H1 (cell line): ENCODE measurements at regions not wholly inside any gene's neighbourhood (a gene's known extent, or its start where the extent isn't known, plus 50 kb on each side); places are given as distances from the start of the nearest gene placed in this dataset.

Source experiments
- CTCF ChIA-PET: fragments of 300-600 bp; sonication (Branson Sonifier 250); formaldehyde crosslinking; loops from one replicate; lab custom pipeline; 2021; ENCODE audit not compliant: partially characterized antibody; lab: Charles Lee
- POLR2A ChIA-PET: fragments of 300-600 bp; sonication (Branson Sonifier 250); formaldehyde crosslinking; loops from one replicate; lab custom pipeline; 2021; ENCODE audit warnings: inconsistent platforms; ENCODE audit not compliant: partially characterized antibody; lab: Charles Lee
- DNase-seq, 2 experiments: peaks; one replicate each; pipeline versions ENCODE4 v3.0.0 to v3.0.0-alpha.2; 2010 to 2022; ENCODE audit warnings: low spot score in 2 of 2, low read depth in 1 of 2, mixed read lengths in 1 of 2
- FAIRE-seq: peaks from 2 replicates; lab custom pipeline; 2011; peaks lifted over from hg19 to GRCh38; lab: Jason Lieb, UNC
- H2AFZ ChIP-seq: 2 replicates; pipeline ENCODE4 v1.8.1; 2012; ENCODE audit warnings: low read length, inconsistent platforms
- H2AK5ac ChIP-seq: 2 replicates; pipeline ENCODE4 v1.6.1; 2013; ENCODE audit warnings: low read depth, low read length
- H2BK120ac ChIP-seq: replicated peaks from 2 replicates; pipeline ENCODE3; 2013; ENCODE audit warnings: low read depth, low read length, inconsistent platforms
- H2BK12ac ChIP-seq: 2 replicates; pipeline ENCODE4 v1.6.1; 2013; ENCODE audit warnings: low read depth, low read length
- H2BK15ac ChIP-seq: 2 replicates; pipeline ENCODE4 v1.6.1; 2013; ENCODE audit warnings: low read length
- H2BK20ac ChIP-seq: 2 replicates; pipeline ENCODE4 v1.6.1; 2013; ENCODE audit warnings: low read length
- H2BK5ac ChIP-seq: 2 replicates; pipeline ENCODE4 v1.6.1; 2013; ENCODE audit warnings: low read depth, low read length
- H3K14ac ChIP-seq: 2 replicates; pipeline ENCODE4 v1.6.1; 2013; ENCODE audit warnings: inconsistent platforms; ENCODE audit not compliant: insufficient read length
- H3K18ac ChIP-seq: 2 replicates; pipeline ENCODE4 v1.6.1; 2013; ENCODE audit warnings: low read length; ENCODE audit errors: extremely low read depth
- H3K23ac ChIP-seq: 2 replicates; pipeline ENCODE4 v1.6.1; 2013; ENCODE audit warnings: inconsistent platforms; ENCODE audit not compliant: insufficient read length
- H3K23me2 ChIP-seq: 2 replicates; pipeline ENCODE4 v1.6.1; 2013; ENCODE audit warnings: low read depth, low read length
- H3K27ac ChIP-seq: 2 replicates; pipeline ENCODE4 v1.6.1; 2011; ENCODE audit warnings: low read depth, low read length, inconsistent platforms
- H3K27me3 ChIP-seq, 4 experiments: replicated peaks in 1 of 4; 1 replicate in 1 of 4; 2 replicates in 3 of 4; pipeline versions ENCODE4 v1.6.1 to v1.8.1; 2011 to 2013; ENCODE audit warnings: low read length in 3 of 4, mild to moderate bottlenecking in 3 of 4, inconsistent platforms in 2 of 4, mixed read lengths in 2 of 4, moderate library complexity in 1 of 4; ENCODE audit not compliant: control insufficient read depth in 3 of 4, insufficient read depth in 3 of 4; ENCODE audit errors: extremely low read depth in 1 of 4
- H3K36me3 ChIP-seq, 4 experiments: 2 replicates each; pipeline versions ENCODE4 v1.6.1 to v1.8.1; 2011 to 2013; ENCODE audit warnings: mild to moderate bottlenecking in 4 of 4, low read length in 3 of 4, moderate library complexity in 2 of 4, control low read depth in 1 of 4, inconsistent platforms in 1 of 4; ENCODE audit not compliant: insufficient read depth in 4 of 4, control insufficient read depth in 2 of 4
- H3K4ac ChIP-seq: replicated peaks from 2 replicates; pipeline ENCODE3; 2013; ENCODE audit warnings: low read length, low read depth, mixed read lengths, inconsistent platforms; ENCODE audit not compliant: insufficient read length
- H3K4me1 ChIP-seq, 4 experiments: replicated peaks in 1 of 4; 1 replicate in 1 of 4; 2 replicates in 3 of 4; pipeline versions ENCODE4 v1.6.1 to v1.8.1; 2011 to 2013; ENCODE audit warnings: low read length in 3 of 4, inconsistent platforms in 2 of 4, mixed read lengths in 1 of 4; ENCODE audit not compliant: insufficient read depth in 4 of 4, control insufficient read depth in 3 of 4
- H3K4me2 ChIP-seq, 2 experiments: 2 replicates each; pipeline versions ENCODE4 v1.6.1 to v1.8.1; 2011 to 2013; ENCODE audit warnings: low read depth in 2 of 2, low read length in 2 of 2, control low read depth in 1 of 2, inconsistent platforms in 1 of 2, mild to moderate bottlenecking in 1 of 2; ENCODE audit not compliant: insufficient read depth in 1 of 2
- H3K4me3 ChIP-seq, 4 experiments: fragments of 200-600, 300-600 bp in 1 of 4; sonication (generic), shearing (Covaris generic), sonication (Bioruptor Twin) in 1 of 4; 2 replicates each; pipeline versions ENCODE4 v1.5.1 to v1.8.1; 2011 to 2016; ENCODE audit warnings: low read length in 4 of 4, low read depth in 3 of 4, control low read depth in 2 of 4, inconsistent platforms in 2 of 4, mild to moderate bottlenecking in 2 of 4, mixed read lengths in 1 of 4, moderate library complexity in 1 of 4; ENCODE audit not compliant: insufficient read depth in 2 of 4; ENCODE audit errors: extremely low read depth in 1 of 4
- H3K56ac ChIP-seq: replicated peaks from 2 replicates; pipeline ENCODE3; 2013; ENCODE audit warnings: low read depth, mild to moderate bottlenecking, mixed read lengths, low read length, inconsistent platforms; ENCODE audit not compliant: insufficient read length
- H3K79me1 ChIP-seq: 2 replicates; pipeline ENCODE4 v1.6.1; 2013; ENCODE audit warnings: low read depth, low read length, control low read depth
- H3K79me2 ChIP-seq, 2 experiments: 2 replicates each; pipeline versions ENCODE4 v1.6.1 to v1.8.1; 2012 to 2013; ENCODE audit warnings: low read length in 2 of 2, mild to moderate bottlenecking in 2 of 2, inconsistent platforms in 1 of 2; ENCODE audit not compliant: insufficient read depth in 2 of 2, control insufficient read depth in 1 of 2
- H3K9ac ChIP-seq, 4 experiments: replicated peaks in 1 of 4; 1 replicate in 1 of 4; 2 replicates in 3 of 4; pipeline versions ENCODE4 v1.6.1 to v1.8.1; 2011 to 2013; ENCODE audit warnings: low read depth in 3 of 4, low read length in 3 of 4, control low read depth in 2 of 4, mild to moderate bottlenecking in 2 of 4, moderate library complexity in 2 of 4, inconsistent platforms in 1 of 4; ENCODE audit errors: extremely low read depth in 1 of 4
- H3K9me3 ChIP-seq, 2 experiments: 2 replicates each; pipeline versions ENCODE4 v1.6.1 to v1.8.1; 2012 to 2013; ENCODE audit warnings: mild to moderate bottlenecking in 2 of 2, moderate library complexity in 2 of 2, control low read depth in 1 of 2, inconsistent platforms in 1 of 2, low read depth in 1 of 2, low read length in 1 of 2, mixed read lengths in 1 of 2; ENCODE audit not compliant: insufficient read depth in 2 of 2
- H4K20me1 ChIP-seq, 2 experiments: replicated peaks in 1 of 2; 2 replicates each; pipeline versions ENCODE3 to v1.8.1; 2011 to 2013; ENCODE audit warnings: inconsistent platforms in 2 of 2, low read length in 2 of 2, mild to moderate bottlenecking in 1 of 2; ENCODE audit not compliant: insufficient read depth in 2 of 2, control insufficient read depth in 1 of 2
- H4K5ac ChIP-seq: 2 replicates; pipeline ENCODE4 v1.6.1; 2013; ENCODE audit warnings: low read length, low read depth, mixed read lengths, inconsistent platforms; ENCODE audit not compliant: insufficient read length
- H4K8ac ChIP-seq: 2 replicates; pipeline ENCODE4 v1.8.0; 2013; ENCODE audit warnings: mild to moderate bottlenecking, moderate library complexity, low read length, inconsistent platforms; ENCODE audit not compliant: insufficient read depth; ENCODE audit errors: extremely low read depth
- H4K91ac ChIP-seq: replicated peaks from 2 replicates; pipeline ENCODE3; 2013; ENCODE audit warnings: low read length, mixed read lengths, inconsistent platforms; ENCODE audit not compliant: insufficient read length
- ATF3 ChIP-seq: IDR thresholded peaks from 2 replicates; pipeline ENCODE4 v1.6.1; 2011; ENCODE audit warnings: low read depth, mild to moderate bottlenecking, low read length; ENCODE audit not compliant: insufficient read depth
- BACH1 ChIP-seq: IDR thresholded peaks from 2 replicates; pipeline ENCODE4 v1.6.1; 2012; ENCODE audit warnings: low read length, improper control_type of control experiment
- BCL11A ChIP-seq, 2 experiments: IDR thresholded peaks; one replicate each; pipeline ENCODE4 v1.6.1; 2011; ENCODE audit warnings: low read depth in 2 of 2, low read length in 2 of 2, mild to moderate bottlenecking in 2 of 2
- CBX5 ChIP-seq: fragments of 300-800, 300-1000 bp; sonication (generic); IDR thresholded peaks from 2 replicates; pipeline ENCODE4 v1.7.1; 2016; ENCODE audit warnings: antibody characterized with exemption, low read length, low read depth
- EZH2 ChIP-seq: fragments of 200-600 bp; sonication (generic); IDR thresholded peaks from 2 replicates; pipeline ENCODE4 v1.7.1; 2012; ENCODE audit warnings: low read depth, mild to moderate bottlenecking, moderate library complexity, low read length, inconsistent platforms; ENCODE audit not compliant: severe bottlenecking
- RBBP5 ChIP-seq: IDR thresholded peaks from 2 replicates; pipeline ENCODE4 v1.7.1; 2012; ENCODE audit warnings: low read depth, mild to moderate bottlenecking, inconsistent platforms, low read length, moderate library complexity, borderline replicate concordance
- RNF2 ChIP-seq: fragments of 200-900, 300-1000 bp; sonication (generic); IDR thresholded peaks from 2 replicates; pipeline ENCODE4 v1.7.1; 2016; ENCODE audit warnings: borderline replicate concordance, low read depth, mild to moderate bottlenecking, antibody characterized with exemption, low read length; ENCODE audit not compliant: poor library complexity, severe bottlenecking; ENCODE audit errors: missing control alignments
- WGBS, 2 experiments: shearing (Covaris generic) in 1 of 2; methylation state at CpG; one replicate each; pipeline versions ENCODE4 v1.1.6 to v1.1.7; 2013 to 2015; ENCODE audit warnings: low lambda C conversion rate in 2 of 2, mixed read lengths in 2 of 2, inconsistent platforms in 1 of 2, low coverage in 1 of 2, missing lambda C conversion rate in 1 of 2; ENCODE audit not compliant: insufficient replicate concordance in 2 of 2, insufficient coverage in 1 of 2, insufficient read length in 1 of 2; ENCODE audit errors: extremely low coverage in 1 of 2, missing lambda C conversion rate in 1 of 2; 5-methylcytosine and 5-hydroxymethylcytosine counted together
- TF ChIP-seq, protein P1 (sequence below): IDR thresholded peaks from 2 replicates; pipeline ENCODE4 v1.6.1; 2011; ENCODE audit warnings: low read length, improper control_type of control experiment

- no peak for TF ChIP-seq BACH1
- TF ChIP-seq, protein P1, sequence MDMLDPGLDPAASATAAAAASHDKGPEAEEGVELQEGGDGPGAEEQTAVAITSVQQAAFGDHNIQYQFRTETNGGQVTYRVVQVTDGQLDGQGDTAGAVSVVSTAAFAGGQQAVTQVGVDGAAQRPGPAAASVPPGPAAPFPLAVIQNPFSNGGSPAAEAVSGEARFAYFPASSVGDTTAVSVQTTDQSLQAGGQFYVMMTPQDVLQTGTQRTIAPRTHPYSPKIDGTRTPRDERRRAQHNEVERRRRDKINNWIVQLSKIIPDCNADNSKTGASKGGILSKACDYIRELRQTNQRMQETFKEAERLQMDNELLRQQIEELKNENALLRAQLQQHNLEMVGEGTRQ: no peak
- no peak for TF ChIP-seq RBBP5
- TF ChIP-seq BCL11A (IDR thresholded peaks at IDR 0.05; ENCODE audit: low read depth in 2 of 2, low read length in 2 of 2): no peak
- no peak for TF ChIP-seq CBX5
- no peak for TF ChIP-seq EZH2
- TF ChIP-seq RNF2: no peak
- TF ChIP-seq ATF3: no peak
- Histone ChIP-seq H2BK120ac (no peak overlapping the region), H3K4me2 (no peak overlapping the region), H2BK12ac (no peak overlapping the region; the same call in 1 of the 2 replicates), H2AFZ (no peak overlapping the region), H4K5ac (no peak overlapping the region), H3K4me1 (peaks cover 9 to 30% (median 16%) of the 10 kb centered on the region in 4 experiments; a peak in 6 of 7 replicates), H3K9me3 (no peaks in the 10 kb centered on the region; a peak in 1 of 4 replicates), H2BK20ac (no peak overlapping the region), H3K27ac (no peak overlapping the region), H4K91ac (no peak overlapping the region), H3K27me3 (peaks cover 0 to 5% (median 0%) of the 10 kb centered on the region in 4 experiments; a peak in 1 of 7 replicates), H3K23ac (no peak overlapping the region), H3K4me3 (no peak overlapping the region), H3K14ac (no peak overlapping the region), H4K20me1 (no peaks in the 10 kb centered on the region), H3K18ac (no peak overlapping the region), H2AK5ac (no peak overlapping the region), H3K56ac (no peak overlapping the region), H4K8ac (no peak overlapping the region), H3K4ac (no peak overlapping the region), H3K79me1 (no peaks in the 10 kb centered on the region), H2BK5ac (no peak overlapping the region), H3K9ac (no peak overlapping the region), H3K23me2 (no peaks in the 10 kb centered on the region), H3K79me2 (no peaks in the 10 kb centered on the region), H2BK15ac (no peak overlapping the region), H3K36me3 (peaks cover 0 to 10% (median 0%) of the 10 kb centered on the region in 4 experiments; a peak in 1 of 8 replicates)
- ChIA-PET POLR2A (no interaction called here), CTCF (interaction anchor here (1.3 kb wide), 1 partner anchor 23 kb away, joined by 5 read pairs; no protein-coding TSS in a partner anchor)
- DNase-seq (no peak), FAIRE-seq (no peak)
- 30% methylated on average over 3 of the region's 3 CpGs; no CpG with 5 or more reads in 1 of the 2 experiments for WGBS, 2 experiments
Observed at GRCh38 chr5:34550964-34551363, 105.2 kb upstream of the RAI14 start.
